Endothelial cell of umbilical vein (primary cell): ENCODE measurements at regions not wholly inside any gene's neighbourhood (a gene's known extent, or its start where the extent isn't known, plus 50 kb on each side); places are given as distances from the start of the nearest gene placed in this dataset.

ENCODE experiments used
- BruUV-seq: library from RNA; stranded (reverse); fragments of 400-500 nt; replicated peaks from 2 replicates; lab custom pipeline; 2021; lab: Mats Ljungman, UMichigan
- CTCF ChIA-PET: fragments of 300-600, 350-600 bp; sonication (Branson Sonifier 250); formaldehyde crosslinking; loops from one replicate; lab custom pipeline; 2021; ENCODE audit warnings: antibody characterized with exemption, inconsistent platforms; lab: Charles Lee
- POLR2A ChIA-PET: fragments of 300-600, 350-600 bp; sonication (Branson Sonifier 250); formaldehyde crosslinking; loops from one replicate; lab custom pipeline; 2021; ENCODE audit warnings: antibody characterized with exemption, inconsistent platforms; lab: Charles Lee
- DNase-seq: peaks from one replicate; pipeline ENCODE4 v3.0.0-alpha.2; 2011; ENCODE audit warnings: low read depth, low spot score
- FAIRE-seq: peaks from 2 replicates; lab custom pipeline; 2011; peaks lifted over from hg19 to GRCh38; lab: Jason Lieb, UNC
- H2AFZ ChIP-seq: 2 replicates; pipeline ENCODE4 v1.6.0; 2012; ENCODE audit warnings: low read depth, low read length, control low read depth, inconsistent platforms
- H3K27ac ChIP-seq: 2 replicates; pipeline ENCODE4 v1.5.1; 2011; ENCODE audit warnings: low read depth, mild to moderate bottlenecking, control low read depth, low read length, moderate library complexity; ENCODE audit not compliant: insufficient read depth
- H3K27me3 ChIP-seq, 2 experiments: 2 replicates each; pipeline versions ENCODE4 v1.6.0 to v1.6.1; 2011; ENCODE audit warnings: low read length in 2 of 2, mixed read lengths in 1 of 2; ENCODE audit not compliant: control insufficient read depth in 2 of 2, insufficient read depth in 2 of 2
- H3K36me3 ChIP-seq, 2 experiments: 2 replicates in 1 of 2; 3 replicates in 1 of 2; pipeline ENCODE4 v1.5.1; 2011; ENCODE audit warnings: low read length in 2 of 2, mild to moderate bottlenecking in 1 of 2, moderate library complexity in 1 of 2; ENCODE audit not compliant: control insufficient read depth in 2 of 2, insufficient read depth in 2 of 2; ENCODE audit errors: extremely low read depth in 1 of 2
- H3K4me1 ChIP-seq: 3 replicates; pipeline ENCODE4 v1.5.1; 2011; ENCODE audit warnings: mild to moderate bottlenecking, low read length; ENCODE audit not compliant: control insufficient read depth, insufficient read depth; ENCODE audit errors: extremely low read depth
- H3K4me2 ChIP-seq: 2 replicates; pipeline ENCODE4 v1.6.1; 2011; ENCODE audit warnings: low read length, control low read depth, mixed read lengths; ENCODE audit not compliant: insufficient read depth
- H3K4me3 ChIP-seq, 3 experiments: fragments of 200-600 bp in 1 of 3; sonication (generic), shearing (Covaris generic) in 1 of 3; replicated peaks in 1 of 3; 2 replicates each; pipeline ENCODE4 v1.5.1; 2011 to 2016; ENCODE audit warnings: control low read depth in 3 of 3, low read length in 3 of 3, mild to moderate bottlenecking in 2 of 3, inconsistent platforms in 1 of 3, low read depth in 1 of 3, moderate library complexity in 1 of 3; ENCODE audit not compliant: insufficient read depth in 1 of 3
- H3K79me2 ChIP-seq: 2 replicates; pipeline ENCODE4 v1.6.0; 2012; ENCODE audit warnings: low read length, inconsistent platforms; ENCODE audit not compliant: control insufficient read depth, insufficient read depth
- H3K9ac ChIP-seq: replicated peaks from 2 replicates; pipeline ENCODE3; 2011; ENCODE audit warnings: low read length, control low read depth; ENCODE audit not compliant: insufficient read depth; ENCODE audit errors: extremely low read depth
- H3K9me1 ChIP-seq: replicated peaks from 3 replicates; pipeline ENCODE4 v1.6.0; 2011; ENCODE audit warnings: mild to moderate bottlenecking, low read length; ENCODE audit not compliant: control insufficient read depth, insufficient read depth; ENCODE audit errors: extremely low read depth
- H3K9me3 ChIP-seq: replicated peaks from 2 replicates; pipeline ENCODE4 v1.5.1; 2012; ENCODE audit warnings: low read length, inconsistent platforms; ENCODE audit not compliant: control insufficient read depth, insufficient read depth
- H4K20me1 ChIP-seq: replicated peaks from 2 replicates; pipeline ENCODE3; 2011; ENCODE audit warnings: mild to moderate bottlenecking, low read length; ENCODE audit not compliant: control insufficient read depth, insufficient read depth; ENCODE audit errors: extremely low read depth
- EZH2 ChIP-seq: IDR thresholded peaks from 2 replicates; pipeline ENCODE4 v1.6.1; 2012; ENCODE audit warnings: borderline replicate concordance, low read depth, mild to moderate bottlenecking, moderate library complexity, low read length, inconsistent platforms; ENCODE audit not compliant: severe bottlenecking
- FOS ChIP-seq: IDR thresholded peaks from 2 replicates; pipeline ENCODE4 v1.6.1; 2011; ENCODE audit warnings: mild to moderate bottlenecking, low read length, moderate library complexity, borderline replicate concordance; ENCODE audit not compliant: insufficient read depth
- GATA2 ChIP-seq: IDR thresholded peaks from 2 replicates; pipeline ENCODE4 v1.7.0; 2011; ENCODE audit warnings: low read depth, mild to moderate bottlenecking, moderate library complexity, mixed read lengths, low read length; ENCODE audit not compliant: insufficient read length, insufficient read depth
- JUN ChIP-seq: IDR thresholded peaks from 2 replicates; pipeline ENCODE4 v1.6.1; 2011; ENCODE audit warnings: borderline replicate concordance, low read depth; ENCODE audit not compliant: insufficient read length, insufficient read depth
- MAX ChIP-seq: IDR thresholded peaks from 2 replicates; pipeline ENCODE4 v1.6.1; 2011; ENCODE audit not compliant: insufficient read depth, insufficient read length
- MYC ChIP-seq: IDR thresholded peaks from one replicate; pipeline ENCODE4 v1.6.1; 2011; ENCODE audit warnings: mild to moderate bottlenecking, low read depth, low read length
- POLR2A ChIP-seq: IDR thresholded peaks from 2 replicates; pipeline ENCODE4 v1.6.1; 2012; ENCODE audit warnings: low read depth, mild to moderate bottlenecking, control low read depth, low read length
- POLR2AphosphoS5 ChIP-seq: IDR thresholded peaks from 2 replicates; pipeline ENCODE4 v1.6.1; 2012; ENCODE audit warnings: low read depth, mild to moderate bottlenecking, control low read depth, low read length, moderate library complexity; ENCODE audit not compliant: insufficient read depth
- dilution Hi-C: fragments of 300-500 bp; cut with MboI; formaldehyde crosslinking; loops from one replicate; pipeline ENCODE4 v1.15.0; 2019; ENCODE audit warnings: low sequenced_read_pairs; ENCODE audit not compliant: extremely low pct_ligation_motif_present
- intact Hi-C: fragments of 100-400 bp; cut with micrococcal nuclease; formaldehyde crosslinking; loops from one replicate; pipeline ENCODE4 v1.10.0; 2022
- TF ChIP-seq, protein P1 (sequence below), 2 donors: IDR thresholded peaks; 1 replicate in 1 of 2; 2 replicates in 1 of 2; pipeline ENCODE4 v1.5.1; 2011; ENCODE audit warnings: low read length in 2 of 2, mild to moderate bottlenecking in 2 of 2, moderate library complexity in 2 of 2, control low read depth in 1 of 2, inconsistent platforms in 1 of 2, low read depth in 1 of 2; ENCODE audit not compliant: insufficient read depth in 1 of 2; ENCODE audit errors: extremely low read depth in 1 of 2

GRCh38 chr9:19522558-19522957 lies 113.7 kb downstream of the ACER2 start:
- no peak overlapping the region for H3K27ac ChIP-seq
- FAIRE-seq (no peak), DNase-seq (no peak)
- intact Hi-C loops (no loop called here), dilution Hi-C loops (no loop called here)
- no peaks in the 10 kb centered on the region for H3K9me3 ChIP-seq
- H3K9ac ChIP-seq: no peak overlapping the region
- H3K4me3 ChIP-seq: no peak overlapping the region
- CTCF ChIA-PET: no interaction called here
- H3K36me3 ChIP-seq: no peaks in the 10 kb centered on the region
- H3K4me1 ChIP-seq: no peaks in the 10 kb centered on the region
- peaks cover 0 to 3% of the 10 kb centered on the region in 2 experiments for H3K27me3 ChIP-seq
- no TSS peak for BruUV-seq
- H3K79me2 ChIP-seq: no peaks in the 10 kb centered on the region
- no peaks in the 10 kb centered on the region for H3K9me1 ChIP-seq
- H4K20me1 ChIP-seq: no peaks in the 10 kb centered on the region
- no peak overlapping the region for H3K4me2 ChIP-seq
- H2AFZ ChIP-seq: no peak overlapping the region
- no peak for TF ChIP-seq POLR2AphosphoS5
- TF ChIP-seq EZH2: no peak
- TF ChIP-seq FOS: no peak
- TF ChIP-seq MAX: no peak
- TF ChIP-seq, protein P1, sequence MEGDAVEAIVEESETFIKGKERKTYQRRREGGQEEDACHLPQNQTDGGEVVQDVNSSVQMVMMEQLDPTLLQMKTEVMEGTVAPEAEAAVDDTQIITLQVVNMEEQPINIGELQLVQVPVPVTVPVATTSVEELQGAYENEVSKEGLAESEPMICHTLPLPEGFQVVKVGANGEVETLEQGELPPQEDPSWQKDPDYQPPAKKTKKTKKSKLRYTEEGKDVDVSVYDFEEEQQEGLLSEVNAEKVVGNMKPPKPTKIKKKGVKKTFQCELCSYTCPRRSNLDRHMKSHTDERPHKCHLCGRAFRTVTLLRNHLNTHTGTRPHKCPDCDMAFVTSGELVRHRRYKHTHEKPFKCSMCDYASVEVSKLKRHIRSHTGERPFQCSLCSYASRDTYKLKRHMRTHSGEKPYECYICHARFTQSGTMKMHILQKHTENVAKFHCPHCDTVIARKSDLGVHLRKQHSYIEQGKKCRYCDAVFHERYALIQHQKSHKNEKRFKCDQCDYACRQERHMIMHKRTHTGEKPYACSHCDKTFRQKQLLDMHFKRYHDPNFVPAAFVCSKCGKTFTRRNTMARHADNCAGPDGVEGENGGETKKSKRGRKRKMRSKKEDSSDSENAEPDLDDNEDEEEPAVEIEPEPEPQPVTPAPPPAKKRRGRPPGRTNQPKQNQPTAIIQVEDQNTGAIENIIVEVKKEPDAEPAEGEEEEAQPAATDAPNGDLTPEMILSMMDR (IDR thresholded peaks at IDR 0.05; ENCODE audit: extremely low read depth in 1 of 2, insufficient read depth in 1 of 2, low read depth in 1 of 2, low read length in 2 of 2): no peak
- no peak for TF ChIP-seq GATA2
- TF ChIP-seq POLR2A: no peak
- no peak for TF ChIP-seq JUN
- TF ChIP-seq MYC: no peak
- POLR2A ChIA-PET: no interaction called here
